Mesendoderm (in vitro differentiated cells): ENCODE measurements at regions not wholly inside any gene's neighbourhood (a gene's known extent, or its start where the extent isn't known, plus 50 kb on each side); places are given as distances from the start of the nearest gene placed in this dataset.

Experiments used
- DNase-seq: peaks from one replicate; pipeline ENCODE4 v3.0.0; 2013
- H2AK5ac ChIP-seq: 2 replicates; pipeline ENCODE4 v1.6.1; 2013; ENCODE audit warnings: low read length, inconsistent platforms
- H2BK120ac ChIP-seq: 2 replicates; pipeline ENCODE4 v1.6.1; 2013; ENCODE audit warnings: low read depth, mild to moderate bottlenecking, low read length, moderate library complexity, mixed read lengths
- H2BK15ac ChIP-seq: replicated peaks from 2 replicates; pipeline ENCODE4 v1.6.1; 2013; ENCODE audit warnings: low read depth, mild to moderate bottlenecking, moderate library complexity
- H2BK5ac ChIP-seq: 2 replicates; pipeline ENCODE4 v1.6.1; 2013; ENCODE audit warnings: low read length, inconsistent platforms
- H3K18ac ChIP-seq: 2 replicates; pipeline ENCODE4 v1.6.1; 2013; ENCODE audit warnings: mild to moderate bottlenecking, low read length, mixed read lengths
- H3K23ac ChIP-seq: one replicate; pipeline ENCODE4 v1.6.1; 2013; ENCODE audit warnings: low read length
- H3K27ac ChIP-seq: 2 replicates; pipeline ENCODE4 v1.5.1; 2013; ENCODE audit warnings: low read depth, mild to moderate bottlenecking, inconsistent platforms, low read length, moderate library complexity
- H3K27me3 ChIP-seq: 2 replicates; pipeline ENCODE4 v1.6.1; 2013; ENCODE audit warnings: low read length, control low read depth, mild to moderate bottlenecking, inconsistent platforms; ENCODE audit not compliant: insufficient read depth, poor library complexity
- H3K36me3 ChIP-seq: 2 replicates; pipeline ENCODE4 v1.6.1; 2013; ENCODE audit warnings: low read length, inconsistent platforms; ENCODE audit not compliant: control insufficient read depth, insufficient read depth
- H3K4ac ChIP-seq: one replicate; pipeline ENCODE4 v1.6.1; 2013; ENCODE audit warnings: low read depth, mild to moderate bottlenecking, low read length, moderate library complexity
- H3K4me1 ChIP-seq: 2 replicates; pipeline ENCODE4 v1.6.1; 2013; ENCODE audit warnings: low read depth, low read length, inconsistent platforms; ENCODE audit not compliant: control insufficient read depth
- H3K4me2 ChIP-seq: 2 replicates; pipeline ENCODE4 v1.6.1; 2013; ENCODE audit warnings: low read length
- H3K4me3 ChIP-seq: 2 replicates; pipeline ENCODE4 v1.5.1; 2013; ENCODE audit warnings: mild to moderate bottlenecking, low read length
- H3K56ac ChIP-seq: one replicate; pipeline ENCODE4 v1.6.1; 2013; ENCODE audit warnings: low read length
- H3K79me1 ChIP-seq: 2 replicates; pipeline ENCODE4 v1.6.1; 2013; ENCODE audit warnings: low read length, inconsistent platforms
- H3K79me2 ChIP-seq: 2 replicates; pipeline ENCODE4 v1.6.1; 2013; ENCODE audit warnings: mild to moderate bottlenecking, low read length; ENCODE audit not compliant: control insufficient read depth, insufficient read depth
- H3K9ac ChIP-seq: 2 replicates; pipeline ENCODE4 v1.6.1; 2013; ENCODE audit warnings: low read length, inconsistent platforms
- H4K5ac ChIP-seq: one replicate; pipeline ENCODE4 v1.6.1; 2013; ENCODE audit warnings: low read length
- H4K8ac ChIP-seq: one replicate; pipeline ENCODE4 v1.6.1; 2013; ENCODE audit warnings: low read depth, mild to moderate bottlenecking, control low read depth, low read length, moderate library complexity
- WGBS: extraction: QIAGEN DNeasy Blood & Tissue Kit; methylation state at CpG from one replicate; pipeline ENCODE4 v1.1.7; 2013; ENCODE audit warnings: low lambda C conversion rate, missing lambda C conversion rate; ENCODE audit not compliant: insufficient coverage; ENCODE audit errors: extremely low coverage; 5-methylcytosine and 5-hydroxymethylcytosine counted together

- H4K5ac ChIP-seq = no peak overlapping the region
- no peak overlapping the region for H2BK15ac ChIP-seq
- H3K4me1 ChIP-seq = no peaks in the 10 kb centered on the region
- H3K18ac ChIP-seq = no peak overlapping the region
- no peak overlapping the region for H3K56ac ChIP-seq
- no peak for DNase-seq
- no peaks in the 10 kb centered on the region for H3K27me3 ChIP-seq
- H3K79me2 ChIP-seq = no peaks in the 10 kb centered on the region
- H3K27ac ChIP-seq = no peak overlapping the region
- no peak overlapping the region for H3K4ac ChIP-seq
- no peak overlapping the region for H2AK5ac ChIP-seq
- no peak overlapping the region for H3K9ac ChIP-seq
- no peak overlapping the region for H4K8ac ChIP-seq
- H3K4me2 ChIP-seq = no peak overlapping the region
- no peaks in the 10 kb centered on the region for H3K36me3 ChIP-seq
- no peak overlapping the region for H2BK5ac ChIP-seq
- H2BK120ac ChIP-seq = no peak overlapping the region
- no CpG with 5 or more reads among the region's 6 CpGs for WGBS
- peak overlapping the region; percentile 12 for H3K23ac ChIP-seq
- no peaks in the 10 kb centered on the region for H3K79me1 ChIP-seq
- no peak overlapping the region for H3K4me3 ChIP-seq
Measured at GRCh38 chr4:18858229-18858922, 836.8 kb upstream of the LCORL start.

GRCh38 chr4:18850867-18851266 is 829.3 kb upstream of the LCORL start:
- Histone ChIP-seq H3K4me1 (no peaks in the 10 kb centered on the region), H3K27me3 (no peaks in the 10 kb centered on the region), H3K4me2 (no peak overlapping the region), H3K56ac (no peak overlapping the region), H3K27ac (no peak overlapping the region), H3K79me1 (no peaks in the 10 kb centered on the region), H3K23ac (no peak overlapping the region), H3K4ac (no peak overlapping the region), H3K9ac (no peak overlapping the region), H2BK15ac (no peak overlapping the region), H3K18ac (no peak overlapping the region), H2BK120ac (no peak overlapping the region), H2AK5ac (no peak overlapping the region), H3K79me2 (no peaks in the 10 kb centered on the region), H3K4me3 (no peak overlapping the region), H4K5ac (no peak overlapping the region), H3K36me3 (no peaks in the 10 kb centered on the region), H2BK5ac (no peak overlapping the region), H4K8ac (no peak overlapping the region)
- WGBS = no CpG with 5 or more reads among the region's 2 CpGs
- no peak for DNase-seq

GRCh38 chr4:18847249-18847890 is 825.8 kb upstream of the LCORL start:
- Histone ChIP-seq H3K4me1 (no peaks in the 10 kb centered on the region), H2AK5ac (no peak overlapping the region), H3K27ac (no peak overlapping the region), H3K79me2 (no peaks in the 10 kb centered on the region), H2BK15ac (no peak overlapping the region), H3K4ac (no peak overlapping the region), H2BK5ac (no peak overlapping the region), H3K36me3 (no peaks in the 10 kb centered on the region), H3K4me3 (no peak overlapping the region), H3K4me2 (no peak overlapping the region), H3K79me1 (no peaks in the 10 kb centered on the region), H3K23ac (no peak overlapping the region), H3K56ac (no peak overlapping the region), H3K9ac (no peak overlapping the region), H4K5ac (no peak overlapping the region), H4K8ac (no peak overlapping the region), H3K27me3 (no peaks in the 10 kb centered on the region), H3K18ac (no peak overlapping the region), H2BK120ac (no peak overlapping the region)
- DNase-seq = no peak
- WGBS = no CpG with 5 or more reads among the region's 5 CpGs

- Histone ChIP-seq H2BK5ac (no peak overlapping the region), H3K27ac (no peak overlapping the region), H4K8ac (no peak overlapping the region), H3K9ac (no peak overlapping the region), H3K36me3 (no peaks in the 10 kb centered on the region), H4K5ac (no peak overlapping the region), H2AK5ac (no peak overlapping the region), H3K4me1 (no peaks in the 10 kb centered on the region), H3K27me3 (no peaks in the 10 kb centered on the region), H3K56ac (no peak overlapping the region), H3K4me2 (no peak overlapping the region), H3K79me2 (no peaks in the 10 kb centered on the region), H3K4me3 (no peak overlapping the region), H3K4ac (no peak overlapping the region), H3K23ac (no peak overlapping the region), H2BK120ac (no peak overlapping the region), H2BK15ac (no peak overlapping the region), H3K79me1 (no peaks in the 10 kb centered on the region), H3K18ac (no peak overlapping the region)
- no CpG with 5 or more reads among the region's 1 CpG for WGBS
- DNase-seq = no peak
Measured at GRCh38 chr4:18846313-18846712, 824.8 kb upstream of the LCORL start.

- H3K4me2 ChIP-seq = no peak overlapping the region
- H3K27me3 ChIP-seq = no peaks in the 10 kb centered on the region
- H3K4me3 ChIP-seq = no peak overlapping the region
- no peak overlapping the region for H2BK5ac ChIP-seq
- H3K56ac ChIP-seq = no peak overlapping the region
- no CpG with 5 or more reads among the region's 1 CpG for WGBS
- H3K79me1 ChIP-seq = no peaks in the 10 kb centered on the region
- no peaks in the 10 kb centered on the region for H3K4me1 ChIP-seq
- no peak overlapping the region for H3K23ac ChIP-seq
- H2AK5ac ChIP-seq = no peak overlapping the region
- H4K5ac ChIP-seq = no peak overlapping the region
- no peak overlapping the region for H3K27ac ChIP-seq
- H3K4ac ChIP-seq = no peak overlapping the region
- no peak for DNase-seq
- no peak overlapping the region for H2BK15ac ChIP-seq
- H2BK120ac ChIP-seq = no peak overlapping the region
- no peak overlapping the region for H4K8ac ChIP-seq
- H3K36me3 ChIP-seq = no peaks in the 10 kb centered on the region
- H3K79me2 ChIP-seq = no peaks in the 10 kb centered on the region
- H3K9ac ChIP-seq = no peak overlapping the region
- H3K18ac ChIP-seq = no peak overlapping the region
Measured at GRCh38 chr4:18844726-18845125, 823.2 kb upstream of the LCORL start.

- H3K4me2 ChIP-seq = no peak overlapping the region
- no peak overlapping the region for H4K8ac ChIP-seq
- no peak overlapping the region for H2AK5ac ChIP-seq
- no peak overlapping the region for H3K9ac ChIP-seq
- H3K27me3 ChIP-seq = no peaks in the 10 kb centered on the region
- H3K27ac ChIP-seq = no peak overlapping the region
- H2BK5ac ChIP-seq = no peak overlapping the region
- no peaks in the 10 kb centered on the region for H3K36me3 ChIP-seq
- no peak overlapping the region for H3K4me3 ChIP-seq
- H4K5ac ChIP-seq = no peak overlapping the region
- H3K56ac ChIP-seq = no peak overlapping the region
- H3K4me1 ChIP-seq = no peaks in the 10 kb centered on the region
- no peaks in the 10 kb centered on the region for H3K79me1 ChIP-seq
- no peak overlapping the region for H2BK120ac ChIP-seq
- no peak overlapping the region for H3K23ac ChIP-seq
- no peak overlapping the region for H2BK15ac ChIP-seq
- no CpG with 5 or more reads among the region's 5 CpGs for WGBS
- no peaks in the 10 kb centered on the region for H3K79me2 ChIP-seq
- no peak overlapping the region for H3K4ac ChIP-seq
- H3K18ac ChIP-seq = no peak overlapping the region
- DNase-seq = no peak
Measured at GRCh38 chr4:18842431-18842830, 820.9 kb upstream of the LCORL start.
